T-helper 2 cell treated with Interferon-gamma antibody and Interleukin-4, amounts not matched to agents 5 μg/mL and 100 μg/mL, for 36 hours (primary cell): ENCODE measurements at regions not wholly inside any gene's neighbourhood (a gene's known extent, or its start where the extent isn't known, plus 50 kb on each side); places are given as distances from the start of the nearest gene placed in this dataset.
"Not testable (repeated sequence)": the region's sequence is repeated elsewhere in the genome, so short reads cannot be mapped to it uniquely, and the experiment has no call there.

Experiments used
- DNase-seq: peaks from one replicate; pipeline ENCODE4 v3.0.0; 2021; ENCODE audit warnings: low spot score
- H3K27ac Mint-ChIP-seq: one replicate; pipeline ENCODE4 v1.8.0; 2021; ENCODE audit warnings: mild to moderate bottlenecking, mixed read lengths
- H3K27me3 Mint-ChIP-seq: one replicate; pipeline ENCODE4 v1.8.0; 2021; ENCODE audit warnings: low read depth, mixed read lengths
- H3K36me3 Mint-ChIP-seq: one replicate; pipeline ENCODE4 v1.8.0; 2021; ENCODE audit warnings: low read depth, mixed read lengths
- H3K4me1 Mint-ChIP-seq: one replicate; pipeline ENCODE4 v1.8.0; 2021; ENCODE audit warnings: low read depth, mixed read lengths
- H3K4me3 Mint-ChIP-seq: one replicate; pipeline ENCODE4 v1.8.0; 2022; ENCODE audit warnings: mild to moderate bottlenecking, moderate library complexity, mixed read lengths
- H3K9me3 Mint-ChIP-seq: one replicate; pipeline ENCODE4 v1.8.0; 2021; ENCODE audit warnings: mixed read lengths

- H3K9me3 Mint-ChIP-seq, H3K4me3 Mint-ChIP-seq, H3K27me3 Mint-ChIP-seq, H3K36me3 Mint-ChIP-seq, DNase-seq, H3K27ac Mint-ChIP-seq, H3K4me1 Mint-ChIP-seq: not testable (repeated sequence)
Observed at GRCh38 chr18:73101491-73101890, 233.7 kb upstream of the NETO1 start.

- H3K4me1 Mint-ChIP-seq, result no peaks in the 10 kb centered on the region
- no peak overlapping the region for H3K27ac Mint-ChIP-seq
- H3K4me3 Mint-ChIP-seq, result no peak overlapping the region
- H3K36me3 Mint-ChIP-seq, result no peaks in the 10 kb centered on the region
- DNase-seq, result no peak
- no peaks in the 10 kb centered on the region for H3K27me3 Mint-ChIP-seq
- H3K9me3 Mint-ChIP-seq, result no peaks in the 10 kb centered on the region
Observed at GRCh38 chr18:73099759-73100158, 232.0 kb upstream of the NETO1 start.

- H3K4me3 Mint-ChIP-seq, result no peak overlapping the region
- H3K4me1 Mint-ChIP-seq, result no peaks in the 10 kb centered on the region
- no peaks in the 10 kb centered on the region for H3K27me3 Mint-ChIP-seq
- H3K27ac Mint-ChIP-seq, result no peak overlapping the region
- H3K9me3 Mint-ChIP-seq, result peaks cover 7% of the 10 kb centered on the region
- H3K36me3 Mint-ChIP-seq, result no peaks in the 10 kb centered on the region
- no peak for DNase-seq
Observed at GRCh38 chr18:73093687-73094250, 226.0 kb upstream of the NETO1 start.

- Mint-ChIP-seq H3K4me3 (no peak overlapping the region), H3K4me1 (no peaks in the 10 kb centered on the region), H3K36me3 (no peaks in the 10 kb centered on the region), H3K9me3 (peaks cover 22% of the 10 kb centered on the region), H3K27me3 (no peaks in the 10 kb centered on the region), H3K27ac (no peak overlapping the region)
- no peak for DNase-seq
Observed at GRCh38 chr18:73088445-73088844, 220.7 kb upstream of the NETO1 start.

- Mint-ChIP-seq H3K4me3 (no peak overlapping the region), H3K9me3 (peaks cover 22% of the 10 kb centered on the region), H3K27me3 (no peaks in the 10 kb centered on the region)
Observed at GRCh38 chr18:73087282-73087977, 219.6 kb upstream of the NETO1 start.

GRCh38 chr18:73079920-73080319, 212.1 kb upstream of the NETO1 start:
- peaks cover 7% of the 10 kb centered on the region for H3K9me3 Mint-ChIP-seq

More at GRCh38 chr18:73087282-73087977, 219.6 kb upstream of the NETO1 start:
- Mint-ChIP-seq H3K4me1 (no peaks in the 10 kb centered on the region), H3K27ac (no peak overlapping the region), H3K36me3 (no peaks in the 10 kb centered on the region)
- no peak for DNase-seq

GRCh38 chr18:73060666-73061288, 193.0 kb upstream of the NETO1 start:
- Mint-ChIP-seq H3K27ac (no peak overlapping the region), H3K4me1 (no peaks in the 10 kb centered on the region)

More at GRCh38 chr18:73079920-73080319, 212.1 kb upstream of the NETO1 start:
- no peak overlapping the region for H3K27ac Mint-ChIP-seq
- H3K4me1 Mint-ChIP-seq, result no peaks in the 10 kb centered on the region
- H3K36me3 Mint-ChIP-seq, result no peaks in the 10 kb centered on the region
- DNase-seq, result no peak
- H3K27me3 Mint-ChIP-seq, result no peaks in the 10 kb centered on the region
- H3K4me3 Mint-ChIP-seq, result no peak overlapping the region

GRCh38 chr18:73059280-73059679, 191.5 kb upstream of the NETO1 start:
- no peak overlapping the region for H3K4me3 Mint-ChIP-seq
- no peaks in the 10 kb centered on the region for H3K4me1 Mint-ChIP-seq
- peaks cover 3% of the 10 kb centered on the region for H3K9me3 Mint-ChIP-seq
- no peaks in the 10 kb centered on the region for H3K27me3 Mint-ChIP-seq
- DNase-seq, result no peak
- no peak overlapping the region for H3K27ac Mint-ChIP-seq
- no peaks in the 10 kb centered on the region for H3K36me3 Mint-ChIP-seq

More at GRCh38 chr18:73060666-73061288, 193.0 kb upstream of the NETO1 start:
- Mint-ChIP-seq H3K4me3 (no peak overlapping the region), H3K36me3 (no peaks in the 10 kb centered on the region), H3K9me3 (no peaks in the 10 kb centered on the region), H3K27me3 (no peaks in the 10 kb centered on the region)
- no peak for DNase-seq

- H3K4me1 Mint-ChIP-seq, result no peaks in the 10 kb centered on the region
- H3K4me3 Mint-ChIP-seq, result no peak overlapping the region
- no peak for DNase-seq
- no peaks in the 10 kb centered on the region for H3K27me3 Mint-ChIP-seq
- H3K9me3 Mint-ChIP-seq, result peaks cover 11% of the 10 kb centered on the region
- no peak overlapping the region for H3K27ac Mint-ChIP-seq
- no peaks in the 10 kb centered on the region for H3K36me3 Mint-ChIP-seq
Observed at GRCh38 chr18:73047688-73048087, 179.9 kb upstream of the NETO1 start.

- Mint-ChIP-seq H3K36me3 (no peaks in the 10 kb centered on the region), H3K4me3 (no peak overlapping the region), H3K27ac (no peak overlapping the region), H3K9me3 (peaks cover 6% of the 10 kb centered on the region), H3K4me1 (no peaks in the 10 kb centered on the region), H3K27me3 (no peaks in the 10 kb centered on the region)
- no peak for DNase-seq
Observed at GRCh38 chr18:73045037-73045436, 177.2 kb upstream of the NETO1 start.

- Mint-ChIP-seq H3K4me3 (no peak overlapping the region), H3K27ac (no peak overlapping the region), H3K27me3 (no peaks in the 10 kb centered on the region), H3K4me1 (no peaks in the 10 kb centered on the region), H3K9me3 (peaks cover 6% of the 10 kb centered on the region), H3K36me3 (no peaks in the 10 kb centered on the region)
- no peak for DNase-seq
Observed at GRCh38 chr18:73043611-73044010, 175.8 kb upstream of the NETO1 start.

- no peak overlapping the region for H3K27ac Mint-ChIP-seq
Observed at GRCh38 chr18:73043211-73043610, 175.4 kb upstream of the NETO1 start.

GRCh38 chr18:73040247-73040646, 172.5 kb upstream of the NETO1 start:
- H3K36me3 Mint-ChIP-seq, result no peaks in the 10 kb centered on the region

More at GRCh38 chr18:73043211-73043610, 175.4 kb upstream of the NETO1 start:
- no peak for DNase-seq
- Mint-ChIP-seq H3K9me3 (peaks cover 10% of the 10 kb centered on the region), H3K4me1 (no peaks in the 10 kb centered on the region), H3K36me3 (no peaks in the 10 kb centered on the region), H3K27me3 (no peaks in the 10 kb centered on the region), H3K4me3 (no peak overlapping the region)

GRCh38 chr18:73038336-73038735, 170.5 kb upstream of the NETO1 start:
- H3K27me3 Mint-ChIP-seq, result no peaks in the 10 kb centered on the region
- H3K9me3 Mint-ChIP-seq, result peaks cover 9% of the 10 kb centered on the region
- H3K36me3 Mint-ChIP-seq, result no peaks in the 10 kb centered on the region
- H3K4me3 Mint-ChIP-seq, result no peak overlapping the region
- no peak overlapping the region for H3K27ac Mint-ChIP-seq
- no peak for DNase-seq
- no peaks in the 10 kb centered on the region for H3K4me1 Mint-ChIP-seq

More at GRCh38 chr18:73040247-73040646, 172.5 kb upstream of the NETO1 start:
- Mint-ChIP-seq H3K27ac (no peak overlapping the region), H3K9me3 (peaks cover 9% of the 10 kb centered on the region), H3K27me3 (no peaks in the 10 kb centered on the region), H3K4me1 (no peaks in the 10 kb centered on the region), H3K4me3 (no peak overlapping the region)
- DNase-seq, result no peak
